Kidney (tissue), 13 donors: ENCODE measurements at regions not wholly inside any gene's neighbourhood (a gene's known extent, or its start where the extent isn't known, plus 50 kb on each side); places are given as distances from the start of the nearest gene placed in this dataset.

Experiments
- DNase-seq, 5 donors: peaks; one replicate each; pipeline ENCODE4 v3.0.0-alpha.2; 2013 to 2020
- FAIRE-seq: peaks from 2 replicates; lab custom pipeline; 2012; peaks lifted over from hg19 to GRCh38; lab: Jason Lieb, UNC
- H3K27ac ChIP-seq, 2 donors: one replicate each; pipeline ENCODE4 v1.7.0; 2013; ENCODE audit warnings: low read depth in 2 of 2, low read length in 2 of 2, inconsistent platforms in 1 of 2
- H3K27me3 ChIP-seq: one replicate; pipeline ENCODE4 v1.7.1; 2013; ENCODE audit warnings: low read length, inconsistent platforms; ENCODE audit not compliant: control insufficient read depth, insufficient read depth
- H3K36me3 ChIP-seq, 3 donors: one replicate each; pipeline versions ENCODE4 v1.7.0 to v1.7.1; 2013; ENCODE audit warnings: low read length in 3 of 3, control low read depth in 1 of 3, inconsistent platforms in 1 of 3; ENCODE audit not compliant: insufficient read depth in 3 of 3, control insufficient read depth in 2 of 3
- H3K4me1 ChIP-seq, 3 donors: one replicate each; pipeline versions ENCODE4 v1.7.0 to v1.7.1; 2013; ENCODE audit warnings: low read length in 3 of 3, inconsistent platforms in 1 of 3, low read depth in 1 of 3; ENCODE audit not compliant: control insufficient read depth in 2 of 3, insufficient read depth in 2 of 3
- H3K4me3 ChIP-seq, 3 donors: one replicate each; pipeline versions ENCODE4 v1.7.0 to v1.8.1; 2013; ENCODE audit warnings: low read length in 3 of 3, control low read depth in 1 of 3, inconsistent platforms in 1 of 3
- H3K9ac ChIP-seq, 3 donors: one replicate each; pipeline versions ENCODE4 v1.7.0 to v1.7.1; 2013; ENCODE audit warnings: low read length in 3 of 3, control low read depth in 1 of 3, inconsistent platforms in 1 of 3
- H3K9me3 ChIP-seq, 3 donors: one replicate each; pipeline versions ENCODE4 v1.7.0 to v1.7.1; 2013; ENCODE audit warnings: low read length in 3 of 3, control low read depth in 1 of 3, inconsistent platforms in 1 of 3; ENCODE audit not compliant: control insufficient read depth in 2 of 3, insufficient read depth in 1 of 3
- CTCF ChIP-seq: IDR thresholded peaks from 3 replicates; pipeline ENCODE4 v1.5.1; 2012; ENCODE audit warnings: mild to moderate bottlenecking, moderate library complexity, borderline replicate concordance; ENCODE audit not compliant: insufficient read depth; ENCODE audit errors: extremely low read depth
- intact Hi-C: fragments of 100-400 bp; cut with DNase I; formaldehyde crosslinking; loops from one replicate; pipeline ENCODE4 v1.11.1; 2022
- donor health status: control.
- donor health status: control.
- donor health status: control.
- donor health status: control.
- donor health status: control.
- donor health status: DM: yes; HTN: yes; CAD: no.
- donor health status: Normal renal cell carcinoma (clear cell type).

- Histone ChIP-seq H3K9ac (no peak overlapping the region), H3K4me1 (no peaks in the 10 kb centered on the region), H3K27me3 (no peaks in the 10 kb centered on the region), H3K36me3 (no peaks in the 10 kb centered on the region), H3K27ac (no peak overlapping the region), H3K4me3 (no peak overlapping the region), H3K9me3 (no peaks in the 10 kb centered on the region)
- no peak for TF ChIP-seq CTCF
- intact Hi-C loops = no loop called here
- DNase-seq (no peak), FAIRE-seq (no peak)
These were observed 64.2 kb upstream of the NHSL2 start for GRCh38 chrX:71846429-71846828.

GRCh38 chrX:71852182-71852581 is 58.5 kb upstream of the NHSL2 start:
- Histone ChIP-seq H3K4me3 (no peak overlapping the region), H3K4me1 (no peaks in the 10 kb centered on the region), H3K9me3 (no peaks in the 10 kb centered on the region), H3K27ac (no peak overlapping the region), H3K27me3 (no peaks in the 10 kb centered on the region), H3K9ac (no peak overlapping the region), H3K36me3 (no peaks in the 10 kb centered on the region)
- DNase-seq (no peak), FAIRE-seq (no peak)
- no peak for TF ChIP-seq CTCF
- intact Hi-C loops = no loop called here

- peak; percentile 17 for TF ChIP-seq CTCF
- H3K36me3 ChIP-seq = no peaks in the 10 kb centered on the region
- no peaks in the 10 kb centered on the region for H3K9me3 ChIP-seq
- no peaks in the 10 kb centered on the region for H3K4me1 ChIP-seq
- no peak overlapping the region for H3K4me3 ChIP-seq
- FAIRE-seq (peak; percentile 85), DNase-seq (peak in 3 of 5 donors; percentile 35 to 68 (median 60))
- peaks cover 3% of the 10 kb centered on the region for H3K27me3 ChIP-seq
- H3K9ac ChIP-seq = no peak overlapping the region
- H3K27ac ChIP-seq = no peak overlapping the region
- intact Hi-C loops = no loop called here
These were observed 51.0 kb upstream of the NHSL2 start for GRCh38 chrX:71859637-71860036.
